ENCODE measurements at regions not wholly inside any gene's neighbourhood (a gene's known extent, or its start where the extent isn't known, plus 50 kb on each side); places are given as distances from the start of the nearest gene placed in this dataset.

DNA sequence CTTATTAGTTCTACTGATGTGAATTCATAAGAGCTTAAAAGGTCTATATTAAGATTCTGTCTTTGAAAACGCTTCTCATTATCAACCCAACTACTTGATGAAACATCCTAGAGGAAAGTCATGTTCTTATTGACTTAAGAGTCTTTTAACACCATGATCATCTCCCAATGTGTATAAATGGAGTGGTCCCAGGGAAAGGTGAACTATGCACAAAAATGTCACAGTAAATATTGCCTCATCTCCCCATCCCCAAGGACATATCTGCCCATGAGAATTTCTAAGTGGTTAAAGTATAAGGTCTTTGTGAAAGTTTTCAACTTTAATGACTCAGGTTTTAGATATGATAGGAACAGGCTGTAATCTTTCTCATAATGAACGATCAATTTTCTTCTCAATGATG is 240.1 kb downstream of the IRS1 start (continued):
- TF ChIP-seq ZFP90 (CRISPR knock-in tag; IDR thresholded peaks at IDR 0.05; ENCODE audit: borderline replicate concordance) (peak; percentile 35; the same call in 1 of the 2 replicates), ZKSCAN5 (CRISPR knock-in tag; IDR thresholded peaks at IDR 0.05) (peak; percentile 84), NCOR1 (IDR thresholded peaks at IDR 0.05; ENCODE audit: borderline replicate concordance, low read length) (peak; percentile 86; the same call in 1 of the 2 replicates), HHEX (CRISPR knock-in tag; IDR thresholded peaks at IDR 0.05) (peak; percentile 90), FOXO1 (CRISPR knock-in tag; IDR thresholded peaks at IDR 0.05) (peak; percentile 94), KLF13 (CRISPR knock-in tag; IDR thresholded peaks at IDR 0.05) (no peak), HNF4A (CRISPR knock-in tag; IDR thresholded peaks at IDR 0.05) (peak; percentile 98), WIZ (CRISPR knock-in tag; IDR thresholded peaks at IDR 0.05) (peak; percentile 73; the same call in 1 of the 2 replicates), ZNF878 (CRISPR knock-in tag; IDR thresholded peaks at IDR 0.05) (peak; percentile 85; the same call in 1 of the 2 replicates), KLF9 (CRISPR knock-in tag; IDR thresholded peaks at IDR 0.05; ENCODE audit: low read depth) (peak; percentile 86; the same call in 1 of the 2 replicates), ZSCAN22 (CRISPR knock-in tag; IDR thresholded peaks at IDR 0.05) (no peak), RAD21 (CRISPR knock-in tag; IDR thresholded peaks at IDR 0.05) (peak; percentile 40), ZBTB20 (CRISPR knock-in tag; IDR thresholded peaks at IDR 0.05; ENCODE audit: borderline replicate concordance, low read depth) (peak; percentile 94; the same call in 1 of the 2 replicates), ZFP36L1 (CRISPR knock-in tag; IDR thresholded peaks at IDR 0.05) (peak; percentile 55; the same call in 1 of the 2 replicates), ZNF34 (CRISPR knock-in tag; IDR thresholded peaks at IDR 0.05; ENCODE audit: borderline replicate concordance) (no peak; the same call in 1 of the 2 replicates), SALL1 (CRISPR knock-in tag; IDR thresholded peaks at IDR 0.05) (peak; percentile 93; the same call in 1 of the 2 replicates), U2AF1 (optimal IDR thresholded peaks at IDR 0.05; ENCODE audit: low read depth, low read length) (no peak)
- TF ChIP-seq, protein P1, sequence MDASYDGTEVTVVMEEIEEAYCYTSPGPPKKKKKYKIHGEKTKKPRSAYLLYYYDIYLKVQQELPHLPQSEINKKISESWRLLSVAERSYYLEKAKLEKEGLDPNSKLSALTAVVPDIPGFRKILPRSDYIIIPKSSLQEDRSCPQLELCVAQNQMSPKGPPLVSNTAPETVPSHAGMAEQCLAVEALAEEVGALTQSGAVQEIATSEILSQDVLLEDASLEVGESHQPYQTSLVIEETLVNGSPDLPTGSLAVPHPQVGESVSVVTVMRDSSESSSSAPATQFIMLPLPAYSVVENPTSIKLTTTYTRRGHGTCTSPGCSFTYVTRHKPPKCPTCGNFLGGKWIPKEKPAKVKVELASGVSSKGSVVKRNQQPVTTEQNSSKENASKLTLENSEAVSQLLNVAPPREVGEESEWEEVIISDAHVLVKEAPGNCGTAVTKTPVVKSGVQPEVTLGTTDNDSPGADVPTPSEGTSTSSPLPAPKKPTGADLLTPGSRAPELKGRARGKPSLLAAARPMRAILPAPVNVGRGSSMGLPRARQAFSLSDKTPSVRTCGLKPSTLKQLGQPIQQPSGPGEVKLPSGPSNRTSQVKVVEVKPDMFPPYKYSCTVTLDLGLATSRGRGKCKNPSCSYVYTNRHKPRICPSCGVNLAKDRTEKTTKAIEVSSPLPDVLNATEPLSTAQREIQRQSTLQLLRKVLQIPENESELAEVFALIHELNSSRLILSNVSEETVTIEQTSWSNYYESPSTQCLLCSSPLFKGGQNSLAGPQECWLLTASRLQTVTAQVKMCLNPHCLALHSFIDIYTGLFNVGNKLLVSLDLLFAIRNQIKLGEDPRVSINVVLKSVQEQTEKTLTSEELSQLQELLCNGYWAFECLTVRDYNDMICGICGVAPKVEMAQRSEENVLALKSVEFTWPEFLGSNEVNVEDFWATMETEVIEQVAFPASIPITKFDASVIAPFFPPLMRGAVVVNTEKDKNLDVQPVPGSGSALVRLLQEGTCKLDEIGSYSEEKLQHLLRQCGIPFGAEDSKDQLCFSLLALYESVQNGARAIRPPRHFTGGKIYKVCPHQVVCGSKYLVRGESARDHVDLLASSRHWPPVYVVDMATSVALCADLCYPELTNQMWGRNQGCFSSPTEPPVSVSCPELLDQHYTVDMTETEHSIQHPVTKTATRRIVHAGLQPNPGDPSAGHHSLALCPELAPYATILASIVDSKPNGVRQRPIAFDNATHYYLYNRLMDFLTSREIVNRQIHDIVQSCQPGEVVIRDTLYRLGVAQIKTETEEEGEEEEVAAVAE (CRISPR knock-in tag; IDR thresholded peaks at IDR 0.05; ENCODE audit: borderline replicate concordance): peak; percentile 86; the same call in 1 of the 2 replicates
- TF ChIP-seq, protein P2, sequence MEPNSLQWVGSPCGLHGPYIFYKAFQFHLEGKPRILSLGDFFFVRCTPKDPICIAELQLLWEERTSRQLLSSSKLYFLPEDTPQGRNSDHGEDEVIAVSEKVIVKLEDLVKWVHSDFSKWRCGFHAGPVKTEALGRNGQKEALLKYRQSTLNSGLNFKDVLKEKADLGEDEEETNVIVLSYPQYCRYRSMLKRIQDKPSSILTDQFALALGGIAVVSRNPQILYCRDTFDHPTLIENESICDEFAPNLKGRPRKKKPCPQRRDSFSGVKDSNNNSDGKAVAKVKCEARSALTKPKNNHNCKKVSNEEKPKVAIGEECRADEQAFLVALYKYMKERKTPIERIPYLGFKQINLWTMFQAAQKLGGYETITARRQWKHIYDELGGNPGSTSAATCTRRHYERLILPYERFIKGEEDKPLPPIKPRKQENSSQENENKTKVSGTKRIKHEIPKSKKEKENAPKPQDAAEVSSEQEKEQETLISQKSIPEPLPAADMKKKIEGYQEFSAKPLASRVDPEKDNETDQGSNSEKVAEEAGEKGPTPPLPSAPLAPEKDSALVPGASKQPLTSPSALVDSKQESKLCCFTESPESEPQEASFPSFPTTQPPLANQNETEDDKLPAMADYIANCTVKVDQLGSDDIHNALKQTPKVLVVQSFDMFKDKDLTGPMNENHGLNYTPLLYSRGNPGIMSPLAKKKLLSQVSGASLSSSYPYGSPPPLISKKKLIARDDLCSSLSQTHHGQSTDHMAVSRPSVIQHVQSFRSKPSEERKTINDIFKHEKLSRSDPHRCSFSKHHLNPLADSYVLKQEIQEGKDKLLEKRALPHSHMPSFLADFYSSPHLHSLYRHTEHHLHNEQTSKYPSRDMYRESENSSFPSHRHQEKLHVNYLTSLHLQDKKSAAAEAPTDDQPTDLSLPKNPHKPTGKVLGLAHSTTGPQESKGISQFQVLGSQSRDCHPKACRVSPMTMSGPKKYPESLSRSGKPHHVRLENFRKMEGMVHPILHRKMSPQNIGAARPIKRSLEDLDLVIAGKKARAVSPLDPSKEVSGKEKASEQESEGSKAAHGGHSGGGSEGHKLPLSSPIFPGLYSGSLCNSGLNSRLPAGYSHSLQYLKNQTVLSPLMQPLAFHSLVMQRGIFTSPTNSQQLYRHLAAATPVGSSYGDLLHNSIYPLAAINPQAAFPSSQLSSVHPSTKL (CRISPR knock-in tag; IDR thresholded peaks at IDR 0.05): peak; percentile 100
- TF ChIP-seq, protein P3, sequence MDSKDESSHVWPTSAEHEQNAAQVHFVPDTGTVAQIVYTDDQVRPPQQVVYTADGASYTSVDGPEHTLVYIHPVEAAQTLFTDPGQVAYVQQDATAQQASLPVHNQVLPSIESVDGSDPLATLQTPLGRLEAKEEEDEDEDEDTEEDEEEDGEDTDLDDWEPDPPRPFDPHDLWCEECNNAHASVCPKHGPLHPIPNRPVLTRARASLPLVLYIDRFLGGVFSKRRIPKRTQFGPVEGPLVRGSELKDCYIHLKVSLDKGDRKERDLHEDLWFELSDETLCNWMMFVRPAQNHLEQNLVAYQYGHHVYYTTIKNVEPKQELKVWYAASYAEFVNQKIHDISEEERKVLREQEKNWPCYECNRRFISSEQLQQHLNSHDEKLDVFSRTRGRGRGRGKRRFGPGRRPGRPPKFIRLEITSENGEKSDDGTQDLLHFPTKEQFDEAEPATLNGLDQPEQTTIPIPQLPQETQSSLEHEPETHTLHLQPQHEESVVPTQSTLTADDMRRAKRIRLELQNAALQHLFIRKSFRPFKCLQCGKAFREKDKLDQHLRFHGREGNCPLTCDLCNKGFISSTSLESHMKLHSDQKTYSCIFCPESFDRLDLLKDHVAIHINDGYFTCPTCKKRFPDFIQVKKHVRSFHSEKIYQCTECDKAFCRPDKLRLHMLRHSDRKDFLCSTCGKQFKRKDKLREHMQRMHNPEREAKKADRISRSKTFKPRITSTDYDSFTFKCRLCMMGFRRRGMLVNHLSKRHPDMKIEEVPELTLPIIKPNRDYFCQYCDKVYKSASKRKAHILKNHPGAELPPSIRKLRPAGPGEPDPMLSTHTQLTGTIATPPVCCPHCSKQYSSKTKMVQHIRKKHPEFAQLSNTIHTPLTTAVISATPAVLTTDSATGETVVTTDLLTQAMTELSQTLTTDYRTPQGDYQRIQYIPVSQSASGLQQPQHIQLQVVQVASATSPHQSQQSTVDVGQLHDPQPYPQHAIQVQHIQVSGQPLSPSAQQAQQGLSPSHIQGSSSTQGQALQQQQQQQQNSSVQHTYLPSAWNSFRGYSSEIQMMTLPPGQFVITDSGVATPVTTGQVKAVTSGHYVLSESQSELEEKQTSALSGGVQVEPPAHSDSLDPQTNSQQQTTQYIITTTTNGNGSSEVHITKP (CRISPR knock-in tag; IDR thresholded peaks at IDR 0.05; ENCODE audit: low read depth): peak; percentile 89
